HFF-Myc (cell line): ENCODE measurements at regions not wholly inside any gene's neighbourhood (a gene's known extent, or its start where the extent isn't known, plus 50 kb on each side); places are given as distances from the start of the nearest gene placed in this dataset.

Experiments used
- DNase-seq: peaks from one replicate; pipeline ENCODE4 v3.0.0-alpha.2; 2011; ENCODE audit warnings: low read depth; ENCODE audit errors: extremely low read depth
- H3K4me3 ChIP-seq: replicated peaks from 2 replicates; pipeline ENCODE4 v1.5.1; 2011; ENCODE audit warnings: low read depth, mild to moderate bottlenecking, control low read depth, low read length
- CTCF ChIP-seq: IDR thresholded peaks from 2 replicates; pipeline ENCODE4 v1.5.1; 2012; ENCODE audit warnings: mild to moderate bottlenecking, low read depth, low read length, control low read depth; ENCODE audit errors: missing control alignments

GRCh38 chr2:198337368-198337767 is 533.0 kb downstream of the PLCL1 start:
- TF ChIP-seq CTCF: no peak
- no peak overlapping the region for H3K4me3 ChIP-seq
- DNase-seq: no peak

DNA sequence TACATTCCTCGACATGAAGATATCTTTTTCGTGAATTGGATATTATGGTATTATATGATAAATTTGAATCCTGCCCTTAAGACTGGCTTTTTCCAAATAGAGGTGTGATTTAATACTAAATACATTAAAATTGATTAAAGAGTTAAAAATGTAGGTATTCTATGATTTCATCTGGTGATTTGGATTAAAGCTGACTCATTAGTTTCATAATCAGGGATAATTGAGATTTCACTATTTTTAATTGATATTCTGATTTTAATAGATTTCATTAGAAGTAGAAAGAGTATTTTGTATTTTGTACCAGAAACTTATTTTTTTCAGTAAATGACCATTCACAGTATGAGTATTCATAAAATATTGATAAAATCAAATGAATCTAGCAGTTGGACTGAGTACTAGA is 524.1 kb downstream of the PLCL1 start:
- no peak for DNase-seq
- no peak overlapping the region for H3K4me3 ChIP-seq
- no peak for TF ChIP-seq CTCF

DNA sequence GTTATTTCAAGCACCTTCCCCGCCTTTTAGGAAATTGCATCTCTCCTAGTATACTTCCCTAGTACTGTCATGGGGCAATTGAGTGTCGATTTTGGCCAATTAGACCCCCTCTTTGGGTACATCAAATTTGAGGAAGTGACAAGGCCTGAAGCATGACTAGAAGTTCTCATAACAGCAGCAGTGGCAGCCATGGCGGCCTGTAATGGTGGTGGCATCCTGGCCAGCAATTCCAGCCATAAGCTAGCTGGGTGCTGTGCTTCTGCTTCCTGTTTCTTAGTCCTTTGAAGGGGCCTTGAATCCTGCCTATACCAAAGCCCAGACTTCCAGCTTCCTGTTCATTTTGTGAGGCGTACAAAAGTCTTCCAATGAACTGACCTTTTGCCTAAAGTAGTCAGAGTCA is 523.1 kb downstream of the PLCL1 start:
- no peak for TF ChIP-seq CTCF
- no peak overlapping the region for H3K4me3 ChIP-seq
- no peak for DNase-seq

DNA sequence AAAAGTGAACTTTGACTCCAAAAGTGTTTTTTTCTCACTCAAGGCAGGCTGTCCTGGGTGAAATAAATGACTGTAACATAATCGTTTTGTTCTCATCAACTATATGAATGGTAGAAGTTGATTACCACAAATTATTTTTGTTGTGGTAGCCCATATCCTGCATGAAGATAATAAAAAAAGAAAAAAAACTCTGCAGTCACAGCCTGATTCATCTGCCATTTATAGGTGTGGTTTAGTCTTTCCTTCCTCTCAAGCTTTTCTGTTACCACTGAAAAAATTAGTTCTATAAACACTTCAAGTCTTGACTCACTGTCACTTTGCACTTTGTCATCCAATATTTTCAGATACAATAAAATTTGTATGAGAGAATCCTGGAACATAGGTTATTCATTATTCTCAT is 522.0 kb downstream of the PLCL1 start:
- no peak overlapping the region for H3K4me3 ChIP-seq
- TF ChIP-seq CTCF: no peak
- no peak for DNase-seq

DNA sequence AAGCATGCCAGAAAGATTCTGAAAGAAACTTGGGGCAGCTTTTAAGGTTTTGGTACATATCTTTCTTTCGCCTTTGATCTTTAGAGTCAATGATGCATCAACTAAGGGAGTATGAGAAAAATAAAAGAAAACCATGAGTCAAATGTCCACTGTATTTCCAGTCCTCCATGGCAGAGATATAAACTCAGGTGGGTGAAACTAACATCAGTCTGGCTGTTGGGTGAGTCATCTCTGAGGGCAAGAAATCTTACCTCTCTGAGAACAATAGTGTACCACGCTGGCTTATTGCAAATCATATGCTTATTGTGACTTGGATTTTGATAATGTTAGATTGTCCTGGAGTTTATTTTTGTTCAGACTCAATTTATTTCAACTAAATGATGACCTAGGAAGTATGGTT is 521.0 kb downstream of the PLCL1 start:
- no peak for DNase-seq
- no peak overlapping the region for H3K4me3 ChIP-seq
- no peak for TF ChIP-seq CTCF

GRCh38 chr2:198324071-198324470 is 519.7 kb downstream of the PLCL1 start:
- TF ChIP-seq CTCF: no peak
- no peak overlapping the region for H3K4me3 ChIP-seq
- DNase-seq: no peak

GRCh38 chr2:198322275-198322674 is 517.9 kb downstream of the PLCL1 start:
- no peak for DNase-seq
- TF ChIP-seq CTCF: peak; percentile 36
- H3K4me3 ChIP-seq: no peak overlapping the region
